ENCODE measurements at regions not wholly inside any gene's neighbourhood (a gene's known extent, or its start where the extent isn't known, plus 50 kb on each side); places are given as distances from the start of the nearest gene placed in this dataset.

- DNase-seq: no peak
Observed at GRCh38 chr1:37284053-37284452, 190.3 kb upstream of the ZC3H12A start.

DNA sequence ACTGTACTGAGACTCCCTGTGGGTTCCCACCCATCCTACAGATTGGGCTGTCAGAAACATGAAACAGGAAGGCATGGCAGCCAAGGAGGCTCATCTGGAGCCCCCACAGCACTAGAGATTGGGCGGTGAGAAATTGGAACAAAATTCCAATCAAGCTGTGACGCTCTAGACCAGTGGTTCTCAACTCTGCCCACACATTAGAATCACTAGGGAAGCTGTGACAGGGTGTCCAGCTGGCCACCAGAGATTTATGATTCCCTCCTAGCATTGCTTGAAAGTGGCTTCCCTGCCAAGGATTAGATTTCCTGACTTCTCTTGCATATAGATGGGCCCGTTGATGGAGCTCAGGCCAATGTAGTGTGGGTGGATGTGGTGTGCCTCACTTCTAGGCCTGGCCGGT, 187.5 kb upstream of the ZC3H12A start:
- no peak for DNase-seq

GRCh38 chr1:37288900-37289299, 185.5 kb upstream of the ZC3H12A start:
- no peak for DNase-seq

GRCh38 chr1:37290718-37291117, 183.7 kb upstream of the ZC3H12A start:
- DNase-seq: no peak

DNA sequence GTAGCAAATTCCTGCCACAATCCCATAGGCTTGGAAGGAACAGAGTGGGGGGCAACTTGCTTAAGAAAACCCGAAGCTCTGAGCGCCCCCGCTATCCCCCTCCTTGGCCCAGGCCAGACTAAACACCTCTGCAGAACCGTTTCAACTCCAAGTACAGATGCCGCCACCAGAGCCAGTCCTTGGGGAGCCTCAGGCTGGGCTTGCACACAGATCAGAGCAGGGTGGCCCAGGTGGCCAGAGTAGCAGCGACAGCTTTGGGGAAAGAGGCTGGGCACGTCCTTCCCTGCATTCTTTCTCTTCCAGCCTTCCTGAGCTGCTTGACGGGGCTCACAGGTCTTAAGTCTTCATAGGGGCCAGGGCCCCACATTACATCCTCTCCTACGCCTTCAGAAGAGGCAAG, 181.6 kb upstream of the ZC3H12A start:
- DNase-seq: no peak

DNA sequence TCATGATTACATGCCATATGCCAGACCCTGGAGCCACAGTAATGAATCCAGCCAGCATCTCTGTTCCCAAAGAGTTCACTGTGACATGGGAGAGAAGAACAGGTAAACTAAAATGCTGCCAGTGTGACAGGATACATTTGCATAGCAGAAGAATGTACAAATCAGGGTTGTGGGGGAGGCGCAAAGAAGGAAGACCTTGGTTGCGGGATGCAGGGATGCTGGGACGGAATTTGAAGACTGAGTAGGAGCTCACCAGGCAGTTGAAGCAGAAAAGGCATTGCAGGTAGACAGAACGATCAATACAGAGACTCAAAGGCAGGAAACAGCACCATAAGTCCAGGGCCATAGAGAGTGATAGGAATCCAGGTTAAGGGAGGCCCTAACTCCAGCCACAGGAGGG, 180.3 kb upstream of the ZC3H12A start:
- no peak for DNase-seq

GRCh38 chr1:37294529-37294928, 179.9 kb upstream of the ZC3H12A start:
- DNase-seq: no peak

DNA sequence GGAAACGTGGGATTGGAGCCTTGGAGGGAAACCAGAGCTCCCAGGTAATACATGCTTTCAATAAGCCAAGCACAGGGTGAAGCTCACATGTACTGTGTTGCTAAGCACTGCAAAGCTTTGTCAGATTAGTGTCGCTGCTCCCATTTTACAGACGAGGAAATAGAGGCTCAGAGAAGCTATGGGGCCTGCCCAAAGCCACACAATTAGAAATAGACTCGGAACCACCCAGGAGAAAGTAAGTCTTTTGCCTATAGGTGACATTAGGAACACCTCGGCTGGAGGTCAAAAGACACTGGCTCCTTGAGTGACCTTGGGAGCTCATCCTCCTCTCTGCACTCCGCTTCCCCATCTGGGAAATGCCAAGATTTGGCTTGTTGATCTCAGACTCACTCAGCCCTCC, 175.6 kb upstream of the ZC3H12A start:
- DNase-seq: no peak

DNA sequence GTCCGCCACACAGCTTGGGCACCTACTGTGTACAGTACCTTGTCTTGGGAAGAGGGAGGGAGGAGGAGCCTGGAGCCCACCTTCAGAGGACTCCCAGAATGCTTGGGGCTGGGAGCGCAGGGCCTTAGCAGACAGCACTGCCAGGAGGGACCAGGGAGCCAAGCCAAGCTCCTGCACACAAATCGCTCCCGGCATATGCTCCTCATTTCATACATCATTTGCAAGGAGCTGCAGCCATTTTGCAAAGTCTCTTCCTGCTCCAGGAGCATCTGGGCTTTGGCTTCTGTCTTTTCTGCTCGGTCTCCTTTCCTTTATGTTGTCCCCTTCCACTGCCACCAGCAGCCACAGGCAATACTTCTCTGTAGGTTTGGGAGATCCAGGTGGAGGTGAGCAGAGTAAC, 175.2 kb upstream of the ZC3H12A start:
- DNase-seq: no peak

DNA sequence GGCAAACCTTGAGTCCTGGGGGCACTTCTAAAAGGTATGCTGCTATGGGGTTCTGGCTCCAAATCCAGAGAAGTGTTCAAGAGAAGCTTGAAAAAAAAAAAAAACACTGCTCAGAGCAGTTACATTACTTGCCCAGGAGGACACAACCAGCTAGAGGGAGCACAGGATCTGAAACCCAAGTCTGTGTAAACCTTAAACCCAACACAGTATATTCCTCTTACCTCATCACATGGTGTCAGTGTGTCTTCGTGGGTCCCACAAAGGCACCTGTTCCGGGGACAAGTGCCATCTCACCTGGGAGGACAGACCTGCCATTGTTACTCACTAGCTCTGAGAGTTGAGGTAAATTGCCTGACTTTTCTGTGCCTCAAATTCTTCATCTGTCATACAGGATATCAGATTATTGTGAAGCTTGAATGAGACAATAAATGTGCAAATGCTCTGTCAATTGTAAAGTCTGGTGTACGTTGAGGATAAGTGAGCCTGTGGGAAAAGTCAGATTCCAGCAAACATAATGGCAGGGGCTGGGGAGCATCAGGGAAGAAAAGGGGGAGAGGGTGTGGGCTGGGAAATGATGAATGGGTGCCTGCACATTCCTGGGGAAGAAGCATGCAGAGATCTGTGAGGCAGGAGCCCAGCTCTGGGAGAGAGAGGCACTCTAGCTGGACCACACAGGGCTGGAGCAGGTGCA, 170.4 kb upstream of the ZC3H12A start:
- no peak for DNase-seq

DNA sequence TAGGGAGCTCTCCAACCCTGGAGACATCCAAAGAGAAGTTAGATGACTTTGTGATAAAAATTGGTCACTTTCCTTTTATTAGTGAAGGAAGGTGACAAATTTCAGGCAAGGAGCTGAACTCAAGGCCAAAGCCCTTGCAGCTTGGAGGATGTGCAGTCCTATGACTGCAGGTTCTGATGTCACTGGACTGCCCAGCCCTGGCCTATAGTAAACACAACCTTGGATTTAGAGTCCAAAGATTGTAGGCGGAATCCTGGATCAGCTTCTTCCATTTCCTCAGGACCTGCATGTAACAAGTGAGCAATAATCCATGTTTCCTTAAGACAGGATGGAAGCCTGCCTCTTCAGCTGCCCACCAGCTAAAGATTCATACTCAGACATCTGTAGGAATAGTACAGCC, 169.3 kb upstream of the ZC3H12A start:
- no peak for DNase-seq

GRCh38 chr1:37305841-37306240, 168.5 kb upstream of the ZC3H12A start:
- DNase-seq: no peak

- no peak for DNase-seq
Observed at GRCh38 chr1:37306461-37306860, 167.9 kb upstream of the ZC3H12A start.

DNA sequence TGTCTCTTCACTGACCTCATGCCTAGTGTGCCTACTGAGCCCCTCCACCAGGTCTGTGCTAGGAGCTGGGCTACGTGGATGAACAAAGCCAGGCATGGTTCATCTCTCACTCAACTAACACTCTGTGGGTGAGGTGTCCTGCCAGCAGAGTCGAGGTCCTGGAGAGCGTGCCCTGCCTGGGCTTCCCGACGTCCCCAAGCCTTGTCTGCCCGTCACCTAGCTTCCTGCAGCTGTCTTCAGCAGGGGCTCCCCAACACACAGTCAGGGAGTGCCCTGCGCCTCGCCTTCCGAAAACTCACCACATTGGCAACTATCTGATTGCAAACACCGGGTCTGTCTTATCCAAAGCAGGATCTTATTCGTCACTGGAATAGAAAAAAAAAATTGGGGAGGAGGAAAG, 167.5 kb upstream of the ZC3H12A start:
- no peak for DNase-seq

DNA sequence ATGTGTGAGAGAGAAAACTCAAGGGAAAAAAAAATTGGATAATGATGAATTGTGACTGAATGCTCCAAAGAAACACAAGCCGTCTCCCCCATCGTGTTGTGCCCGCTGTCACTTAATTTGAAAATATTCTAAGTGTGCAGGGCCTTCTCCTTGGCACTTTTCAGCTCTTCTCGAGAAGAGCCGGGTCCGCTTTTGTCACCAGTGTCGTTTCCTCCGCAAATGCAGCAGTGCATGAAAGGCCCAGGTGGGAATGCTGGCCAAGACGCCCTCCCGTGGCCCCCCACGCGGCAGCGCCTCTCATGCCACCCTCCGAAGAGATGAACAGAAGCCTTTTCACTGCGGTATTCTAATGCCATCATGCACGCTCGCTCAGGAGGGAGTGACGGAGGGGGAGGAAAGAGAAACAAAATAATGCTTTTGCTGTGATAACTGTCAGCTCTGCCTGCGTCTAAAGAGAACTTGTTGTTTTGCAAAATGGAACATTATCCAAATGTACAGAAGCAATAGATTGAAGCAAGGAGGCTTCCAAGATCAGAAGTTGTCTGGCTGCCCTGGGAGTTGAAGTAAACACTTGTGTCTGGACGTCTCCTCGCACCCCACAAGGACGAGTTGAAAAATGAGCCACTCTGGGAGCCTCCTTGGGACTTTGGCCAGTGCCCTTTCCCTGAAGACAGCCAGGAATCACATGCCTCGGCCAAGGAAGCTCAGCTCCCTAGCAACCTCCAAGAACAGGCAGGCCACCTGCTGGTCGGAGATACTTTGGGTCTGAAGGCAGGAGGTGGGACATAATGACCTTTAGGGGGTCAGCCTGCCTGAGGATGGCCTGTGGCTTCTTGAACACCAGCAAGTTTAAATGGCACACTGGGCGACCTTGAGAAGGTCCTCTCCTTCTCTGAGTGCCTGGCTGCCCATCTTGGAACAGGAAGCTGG, 166.1 kb upstream of the ZC3H12A start:
- no peak for DNase-seq

DNA sequence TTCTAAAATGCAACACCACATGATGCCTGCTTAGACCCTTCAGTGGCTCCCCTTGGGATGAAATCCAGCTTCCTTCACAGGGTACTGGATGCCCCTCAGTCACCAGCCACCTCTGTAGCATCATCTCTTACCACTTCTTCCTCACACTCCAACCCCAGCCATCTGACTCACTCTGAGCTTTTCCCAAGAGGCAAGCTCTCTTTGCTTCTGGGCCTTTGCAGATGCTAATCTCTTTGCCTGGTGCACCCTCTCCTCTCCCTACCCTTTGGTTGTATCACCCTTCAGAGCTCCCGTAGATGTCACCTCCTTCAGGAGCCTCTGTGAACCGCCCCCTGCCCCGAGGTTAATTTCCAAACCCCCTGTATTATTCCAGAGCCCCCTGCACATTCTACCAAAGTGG, 164.8 kb upstream of the ZC3H12A start:
- no peak for DNase-seq

DNA sequence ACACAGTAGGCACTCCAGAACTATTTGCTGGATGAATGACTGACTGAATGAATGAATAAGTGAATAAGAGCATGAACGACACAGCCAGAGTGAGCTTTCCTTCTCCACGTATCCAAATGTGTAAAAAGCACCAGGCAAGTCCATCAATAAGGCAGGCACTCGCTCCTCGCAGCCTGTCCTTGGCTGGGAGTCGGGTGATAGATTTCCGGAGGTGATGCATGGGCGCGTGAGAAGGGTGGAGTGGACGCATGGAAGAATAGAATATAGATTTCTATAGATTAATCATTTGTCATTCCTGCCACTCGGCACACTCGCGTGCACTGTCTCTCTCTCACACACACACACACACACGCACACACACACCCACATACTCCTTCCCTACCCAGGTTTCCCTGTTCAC, 164.3 kb upstream of the ZC3H12A start:
- DNase-seq: no peak

DNA sequence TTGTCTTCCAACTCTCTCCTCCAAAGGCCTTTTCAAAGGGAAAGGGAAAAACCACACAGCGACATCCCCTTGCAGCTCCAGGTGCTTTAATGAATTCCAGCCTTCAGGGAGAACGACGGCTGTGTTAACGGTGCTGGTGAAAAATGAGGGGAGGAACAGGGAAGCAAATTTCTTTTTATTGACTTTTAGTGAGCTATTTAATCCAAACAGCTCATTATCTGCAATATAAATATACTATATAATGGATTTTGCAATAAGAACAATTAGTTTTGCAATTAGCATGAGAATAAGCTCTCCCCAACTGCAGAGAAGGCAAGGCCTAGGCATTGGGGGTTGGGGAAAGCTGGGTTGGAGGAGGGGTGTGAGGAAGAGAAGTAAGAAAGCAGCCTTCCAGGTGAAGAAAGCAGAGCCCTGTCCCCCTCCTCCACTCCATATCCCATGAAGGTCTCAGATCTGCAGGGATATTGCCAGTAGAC, 159.0 kb upstream of the ZC3H12A start:
- DNase-seq: no peak

GRCh38 chr1:37317870-37318467, 156.4 kb upstream of the ZC3H12A start:
- DNase-seq: no peak

- DNase-seq: no peak
Observed at GRCh38 chr1:37318490-37318889, 155.9 kb upstream of the ZC3H12A start.

DNA sequence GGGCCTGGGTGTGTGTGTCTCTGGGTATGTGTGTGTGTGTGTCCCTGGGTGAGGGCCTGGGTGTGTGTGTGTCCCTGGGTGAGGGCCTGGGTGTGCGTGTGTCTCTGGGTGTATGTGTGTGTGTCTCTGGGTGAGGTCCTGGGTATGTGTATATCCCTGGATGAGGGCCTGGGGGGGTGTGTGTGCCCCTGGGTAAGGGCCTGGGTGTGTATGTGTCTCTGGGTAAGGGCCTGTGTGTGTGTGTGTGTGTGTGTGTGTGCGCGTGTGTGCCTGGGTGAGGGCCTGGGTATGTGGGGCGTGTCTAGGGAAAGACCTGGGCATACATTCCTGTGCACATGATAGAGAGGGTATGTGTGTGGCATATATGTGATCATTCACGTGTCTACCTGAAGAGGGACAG, 155.1 kb upstream of the ZC3H12A start:
- no peak for DNase-seq

DNA sequence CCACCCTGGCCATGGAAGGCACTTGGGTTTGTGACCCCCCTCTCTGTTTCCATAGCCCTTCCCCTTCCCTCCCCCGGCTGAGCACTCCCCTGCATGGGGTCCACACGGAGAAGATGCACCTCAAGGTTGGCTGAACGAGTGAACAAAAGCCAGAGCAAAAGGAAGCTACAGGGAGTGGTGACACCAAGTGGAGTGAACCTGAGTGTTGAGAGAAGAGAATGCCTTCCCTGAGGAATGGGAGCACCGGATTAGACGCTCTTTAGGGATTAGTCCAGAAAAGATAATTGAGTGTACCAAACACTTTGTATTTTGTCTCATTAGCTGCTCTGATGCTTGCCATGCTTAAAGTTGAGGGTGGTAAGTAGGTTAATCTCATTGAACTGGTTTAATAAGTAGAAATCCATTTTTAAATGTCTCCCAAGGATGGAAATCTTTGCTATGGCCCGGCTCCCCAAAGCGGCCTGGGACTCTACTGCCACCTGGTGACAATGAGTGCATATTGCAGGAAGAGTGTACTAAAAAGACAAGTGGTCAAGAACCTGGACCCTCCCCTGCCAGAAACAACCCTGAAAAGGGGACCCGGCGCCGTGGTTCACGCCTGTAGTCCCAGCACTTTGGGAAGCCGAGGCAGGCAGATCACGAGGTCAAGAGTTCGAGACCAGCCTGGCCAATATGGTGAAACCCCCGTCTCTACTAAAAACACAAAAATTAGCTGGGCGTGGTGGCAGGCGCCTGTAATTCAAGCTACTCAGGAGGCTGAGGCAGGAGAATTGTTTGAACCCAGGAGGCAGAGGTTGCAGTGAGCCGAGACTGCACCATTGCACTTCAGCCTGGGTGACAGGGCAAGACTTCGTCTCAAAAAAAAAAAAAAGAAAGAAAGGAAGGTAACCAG, 150.6 kb upstream of the ZC3H12A start:
- DNase-seq: no peak

DNA sequence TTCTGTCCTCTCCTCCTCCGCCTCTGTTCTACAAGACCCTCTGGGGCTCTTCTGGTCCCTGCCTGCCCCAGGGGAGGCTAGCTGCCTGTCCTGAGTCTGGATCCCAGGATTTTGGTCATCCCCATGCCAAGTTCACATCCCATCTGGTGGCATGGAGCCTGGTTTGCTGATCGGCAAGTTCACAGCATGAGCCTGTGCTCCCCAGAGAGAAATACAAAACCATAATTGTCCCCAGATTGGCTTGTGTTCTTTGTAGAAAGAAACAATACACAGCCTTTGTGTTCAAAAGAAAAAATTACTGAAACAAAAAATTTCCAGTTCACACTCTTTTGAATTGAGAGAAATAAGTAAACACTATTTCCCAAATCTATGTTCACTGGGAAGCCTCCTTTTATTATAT, 149.4 kb upstream of the ZC3H12A start:
- DNase-seq: no peak
